IPS DF 6.9 (cell line): ENCODE measurements at regions not wholly inside any gene's neighbourhood (a gene's known extent, or its start where the extent isn't known, plus 50 kb on each side); places are given as distances from the start of the nearest gene placed in this dataset.

Experiments used
- DNase-seq: peaks from one replicate; pipeline ENCODE4 v3.0.0-alpha.2; 2013; ENCODE audit warnings: low read depth, low spot score
- H3K27ac ChIP-seq: one replicate; pipeline ENCODE4 v1.5.1; 2013; ENCODE audit warnings: low read length, control low read depth
- H3K27me3 ChIP-seq: 2 replicates; pipeline ENCODE4 v1.6.1; 2013; ENCODE audit warnings: mild to moderate bottlenecking, low read length; ENCODE audit not compliant: control insufficient read depth, insufficient read depth
- H3K36me3 ChIP-seq: 2 replicates; pipeline ENCODE4 v1.6.1; 2013; ENCODE audit warnings: low read length; ENCODE audit not compliant: control insufficient read depth, insufficient read depth
- H3K4me1 ChIP-seq: 2 replicates; pipeline ENCODE4 v1.6.1; 2013; ENCODE audit warnings: low read length; ENCODE audit not compliant: control insufficient read depth, insufficient read depth
- H3K4me3 ChIP-seq: 2 replicates; pipeline ENCODE4 v1.5.1; 2013; ENCODE audit warnings: mild to moderate bottlenecking, low read length
- H3K9me3 ChIP-seq: 2 replicates; pipeline ENCODE4 v1.6.1; 2013; ENCODE audit warnings: low read length, inconsistent platforms; ENCODE audit not compliant: control insufficient read depth, insufficient read depth
- WGBS: extraction: QIAGEN DNeasy Blood & Tissue Kit; methylation state at CpG from one replicate; pipeline ENCODE4 v1.1.7; 2013; ENCODE audit warnings: mixed read lengths, missing lambda C conversion rate; ENCODE audit not compliant: insufficient read length, insufficient coverage; 5-methylcytosine and 5-hydroxymethylcytosine counted together

DNA sequence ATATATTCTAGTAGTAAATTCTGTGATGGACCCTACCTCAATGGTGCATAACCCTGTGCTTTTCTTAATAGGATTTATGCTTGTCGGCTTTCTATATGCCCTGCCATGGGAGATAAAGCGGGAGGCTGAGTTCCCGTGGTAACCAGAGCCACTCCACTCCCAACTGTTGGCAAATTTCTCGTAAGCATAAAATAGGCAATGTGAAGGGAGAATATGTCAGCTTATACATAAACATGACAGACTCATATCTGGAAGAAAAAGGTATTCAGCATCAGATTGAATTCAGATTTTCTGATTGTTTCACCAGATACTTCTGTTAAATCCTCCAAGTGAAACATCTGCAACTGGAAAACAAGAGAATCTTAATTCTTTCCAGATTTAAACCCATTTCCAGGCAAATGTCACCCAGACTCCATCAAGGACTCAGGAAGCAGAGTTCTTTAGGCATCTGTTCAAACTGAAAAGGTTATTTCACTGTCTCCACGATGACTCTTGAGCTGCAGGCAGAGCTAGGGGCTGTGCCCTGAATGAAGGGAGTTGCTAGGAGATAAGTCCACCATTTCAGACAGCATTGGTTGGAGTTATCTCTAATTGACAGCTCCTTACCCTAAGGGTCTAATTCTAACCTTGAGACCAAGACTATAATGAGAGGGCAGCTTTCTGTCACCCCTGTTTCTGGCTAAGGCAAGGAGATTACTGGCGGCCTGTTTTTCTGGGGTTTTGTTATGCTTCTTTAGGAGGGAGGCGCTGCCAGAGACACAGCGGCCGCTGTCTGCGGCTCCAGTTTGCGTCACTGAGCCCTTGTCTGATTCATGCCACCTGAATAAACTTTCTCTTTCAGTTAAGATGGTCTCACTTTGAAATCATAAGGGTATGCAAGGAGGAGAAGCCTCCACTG, 381.3 kb downstream of the SOX11 start:
- H3K27me3 ChIP-seq: no peaks in the 10 kb centered on the region
- no peak overlapping the region for H3K4me3 ChIP-seq
- no peak for DNase-seq
- peaks cover 8% of the 10 kb centered on the region for H3K4me1 ChIP-seq
- H3K27ac ChIP-seq: no peak overlapping the region
- H3K9me3 ChIP-seq: no peaks in the 10 kb centered on the region
- no peaks in the 10 kb centered on the region for H3K36me3 ChIP-seq
- WGBS: no CpG with 5 or more reads among the region's 11 CpGs

DNA sequence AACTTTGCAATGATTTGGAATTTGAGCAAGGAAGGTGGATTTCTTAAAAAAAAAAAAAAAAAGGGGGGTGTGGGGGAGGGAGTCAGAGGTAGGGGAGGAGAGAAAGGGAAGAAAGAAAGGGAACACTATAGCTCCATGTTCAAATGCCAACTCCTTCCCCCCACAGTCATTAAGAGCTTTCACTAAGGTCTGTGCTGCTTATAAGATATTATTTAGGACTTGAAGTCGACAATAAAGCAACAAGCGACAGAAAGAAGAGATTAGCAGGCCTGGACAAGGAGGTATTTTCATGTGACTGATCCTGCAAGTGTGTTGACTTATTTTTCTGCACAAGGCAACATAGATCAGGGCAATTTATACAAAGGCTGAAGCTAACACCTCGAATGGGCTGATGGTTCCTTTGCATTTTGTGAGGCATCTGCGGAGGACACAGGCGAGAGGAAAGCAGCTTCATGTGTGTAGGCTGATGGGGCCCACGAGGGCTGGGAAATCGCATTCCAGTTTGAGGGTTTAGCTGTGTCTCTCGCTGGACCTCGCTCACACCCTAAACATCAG, 382.0 kb downstream of the SOX11 start:
- no CpG with 5 or more reads among the region's 9 CpGs for WGBS
- H3K4me1 ChIP-seq: peaks cover 8% of the 10 kb centered on the region
- no peak overlapping the region for H3K27ac ChIP-seq
- H3K9me3 ChIP-seq: no peaks in the 10 kb centered on the region
- DNase-seq: no peak
- no peak overlapping the region for H3K4me3 ChIP-seq
- no peaks in the 10 kb centered on the region for H3K27me3 ChIP-seq
- H3K36me3 ChIP-seq: no peaks in the 10 kb centered on the region

DNA sequence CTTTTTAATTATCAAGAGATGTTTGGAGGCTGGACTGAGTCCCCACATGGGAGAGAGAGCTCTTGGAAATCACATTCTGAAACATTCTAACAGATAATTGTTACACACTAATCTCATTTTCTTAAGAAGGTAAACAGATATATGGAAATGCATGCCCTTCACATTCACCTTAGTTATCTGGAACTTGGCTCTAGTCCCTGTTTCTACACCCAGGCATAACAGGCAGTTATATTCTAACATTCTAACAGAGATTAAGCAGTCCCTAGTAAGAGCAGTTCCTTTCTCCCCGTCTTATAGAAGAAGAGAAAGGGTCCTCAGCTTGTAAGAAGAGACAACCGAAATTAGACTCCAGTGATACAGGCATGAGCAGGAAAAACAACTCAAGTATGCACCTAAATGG, 385.4 kb downstream of the SOX11 start:
- Histone ChIP-seq H3K9me3 (no peaks in the 10 kb centered on the region), H3K4me1 (peaks cover 6% of the 10 kb centered on the region; the same call in 1 of the 2 replicates), H3K27ac (no peak overlapping the region), H3K36me3 (no peaks in the 10 kb centered on the region), H3K4me3 (no peak overlapping the region), H3K27me3 (no peaks in the 10 kb centered on the region)
- DNase-seq: no peak
- WGBS: no CpG with 5 or more reads among the region's 2 CpGs

DNA sequence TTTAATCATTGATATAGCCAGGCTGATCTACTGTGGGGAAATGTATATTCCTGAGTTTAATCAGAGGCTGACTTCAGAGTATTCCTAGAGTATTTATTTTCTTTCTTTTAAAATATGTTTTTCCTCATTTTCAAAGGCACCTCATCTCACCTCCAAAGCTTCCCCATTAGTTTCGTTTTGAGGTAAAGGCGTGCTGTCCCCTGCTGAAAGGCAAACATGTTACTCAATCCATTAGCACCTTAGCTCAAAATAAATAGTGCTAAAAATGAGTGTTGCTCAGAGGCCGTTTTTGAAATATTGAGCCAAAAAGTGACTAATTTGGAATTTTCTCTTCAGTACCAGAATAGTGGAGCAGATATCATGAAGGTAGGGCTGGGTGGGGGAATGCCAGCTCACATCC, 386.2 kb downstream of the SOX11 start:
- Histone ChIP-seq H3K36me3 (no peaks in the 10 kb centered on the region), H3K9me3 (no peaks in the 10 kb centered on the region), H3K4me3 (no peak overlapping the region), H3K27me3 (no peaks in the 10 kb centered on the region), H3K4me1 (peaks cover 5% of the 10 kb centered on the region; the same call in 1 of the 2 replicates), H3K27ac (no peak overlapping the region)
- no CpG with 5 or more reads among the region's 3 CpGs for WGBS
- no peak for DNase-seq

DNA sequence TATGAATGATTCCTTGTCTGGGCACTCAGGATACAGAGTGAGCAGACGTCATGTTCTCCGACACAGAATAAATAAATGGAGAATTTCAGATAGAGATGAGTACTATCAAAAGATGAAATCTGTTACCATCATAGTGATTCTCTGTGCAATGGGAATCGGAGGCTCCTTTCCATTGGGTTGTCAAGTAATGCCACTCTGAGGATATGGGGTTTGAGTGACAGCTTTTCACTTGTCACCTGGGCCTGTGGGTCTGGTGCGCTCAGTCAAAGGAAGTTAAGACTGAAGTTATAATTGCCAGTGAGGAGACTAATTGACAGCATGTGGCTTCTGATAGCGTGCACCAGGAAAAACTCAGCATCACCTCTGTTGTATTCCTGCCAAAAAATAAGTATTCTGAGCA, 387.2 kb downstream of the SOX11 start:
- H3K9me3 ChIP-seq: no peaks in the 10 kb centered on the region
- H3K4me1 ChIP-seq: peaks cover under 1% of the 10 kb centered on the region; the same call in 1 of the 2 replicates
- no peaks in the 10 kb centered on the region for H3K27me3 ChIP-seq
- no peaks in the 10 kb centered on the region for H3K36me3 ChIP-seq
- H3K4me3 ChIP-seq: no peak overlapping the region
- no CpG with 5 or more reads among the region's 5 CpGs for WGBS
- H3K27ac ChIP-seq: no peak overlapping the region
- no peak for DNase-seq

DNA sequence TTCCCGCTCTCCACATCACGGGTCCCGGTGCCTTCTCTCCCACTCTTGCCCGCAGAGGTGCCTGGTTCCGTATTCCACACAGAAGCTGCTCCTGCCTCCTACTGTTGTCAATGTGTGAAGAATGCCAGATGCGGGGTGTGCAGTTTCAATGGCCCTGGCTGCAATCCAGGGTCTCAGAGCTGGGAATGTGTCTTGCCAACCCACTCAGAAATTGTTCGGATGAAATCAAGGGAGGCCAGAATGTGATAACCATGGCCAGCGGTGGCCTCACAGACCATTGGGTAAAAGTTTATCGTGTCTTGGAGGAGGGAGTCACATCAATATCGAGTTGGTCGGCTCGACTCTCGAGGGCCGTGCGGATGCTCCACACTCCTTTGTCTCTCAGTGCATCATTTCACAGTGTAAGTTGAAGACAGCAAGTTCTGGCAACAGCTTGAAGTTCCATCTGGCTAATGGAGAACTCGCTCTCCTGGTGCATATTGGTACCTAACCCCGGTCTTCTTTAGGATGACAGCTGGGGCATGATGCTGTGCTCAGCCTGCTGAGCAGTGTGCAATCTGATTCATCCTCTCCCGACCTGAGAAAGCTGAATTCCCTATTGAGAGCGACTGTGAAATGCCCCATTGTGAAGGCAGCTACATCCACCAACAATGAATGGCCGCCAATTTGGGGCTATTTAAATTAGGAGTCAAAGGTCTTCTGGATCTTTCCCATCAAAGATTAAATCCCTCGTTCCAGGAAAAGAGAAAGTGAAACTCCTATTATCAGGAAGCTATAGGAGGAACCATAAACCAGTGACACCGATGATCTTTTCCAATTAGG, 389.0 kb downstream of the SOX11 start:
- no peaks in the 10 kb centered on the region for H3K36me3 ChIP-seq
- no peak overlapping the region for H3K4me3 ChIP-seq
- no peaks in the 10 kb centered on the region; the same call in 1 of the 2 replicates for H3K4me1 ChIP-seq
- no peaks in the 10 kb centered on the region for H3K9me3 ChIP-seq
- no peak overlapping the region for H3K27ac ChIP-seq
- DNase-seq: no peak
- H3K27me3 ChIP-seq: no peaks in the 10 kb centered on the region
- no CpG with 5 or more reads among the region's 22 CpGs for WGBS

DNA sequence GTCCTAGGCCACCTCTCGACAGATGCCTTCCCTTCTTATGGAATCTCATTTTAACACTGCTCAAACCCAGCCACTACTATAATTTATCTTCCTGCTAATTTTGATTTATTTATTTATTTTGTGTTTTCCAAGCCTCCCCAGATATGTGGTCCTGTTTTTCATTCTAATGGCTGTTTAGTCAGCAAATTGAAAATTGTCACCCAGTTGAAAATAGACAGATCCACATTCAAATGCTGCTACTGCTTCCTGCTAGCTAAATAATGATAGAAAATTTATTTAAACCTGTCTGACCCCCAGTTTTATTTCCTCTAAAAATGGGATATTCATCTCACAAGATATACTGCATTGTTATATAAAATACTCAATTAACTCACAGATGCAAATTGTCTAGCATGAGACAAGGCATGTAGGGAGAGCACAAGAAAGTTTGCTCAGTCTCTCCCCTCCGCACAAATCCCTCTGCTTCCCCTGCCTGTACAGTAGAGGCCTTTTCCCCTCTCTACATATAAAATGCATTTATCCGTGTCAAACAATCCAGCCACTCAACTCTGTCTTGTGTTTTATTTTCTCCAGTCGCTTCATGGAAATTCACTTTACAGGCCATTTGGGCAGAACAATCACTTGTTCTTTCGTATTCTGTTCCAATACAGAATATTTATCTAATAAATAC, 389.9 kb downstream of the SOX11 start:
- H3K4me3 ChIP-seq: no peak overlapping the region
- no peaks in the 10 kb centered on the region for H3K27me3 ChIP-seq
- H3K36me3 ChIP-seq: no peaks in the 10 kb centered on the region
- no peak for DNase-seq
- no peaks in the 10 kb centered on the region for H3K9me3 ChIP-seq
- WGBS: no CpG with 5 or more reads among the region's 5 CpGs
- no peaks in the 10 kb centered on the region; the same call in 1 of the 2 replicates for H3K4me1 ChIP-seq
- H3K27ac ChIP-seq: no peak overlapping the region

DNA sequence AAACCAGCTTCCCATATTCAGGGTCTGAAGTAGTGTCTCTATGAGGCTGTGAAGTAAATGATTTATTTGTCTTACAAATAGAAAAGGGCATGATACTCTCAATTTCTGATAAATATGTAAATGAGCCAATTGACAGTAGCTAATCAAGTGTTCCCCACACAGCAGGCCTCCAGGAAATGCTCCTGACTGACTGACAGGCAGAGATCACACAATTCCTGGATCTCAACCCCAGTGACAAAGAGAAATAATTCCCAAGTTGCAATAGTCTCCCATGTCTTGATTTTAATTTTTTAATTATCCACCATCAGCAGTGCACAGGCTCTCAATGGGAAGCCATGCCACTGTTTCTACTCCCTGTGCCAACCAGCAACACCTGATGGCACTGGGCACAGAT, 390.4 kb downstream of the SOX11 start:
- H3K4me1 ChIP-seq: no peaks in the 10 kb centered on the region; the same call in 1 of the 2 replicates
- no peaks in the 10 kb centered on the region; the same call in 1 of the 2 replicates for H3K9me3 ChIP-seq
- no peaks in the 10 kb centered on the region for H3K27me3 ChIP-seq
- no peak overlapping the region for H3K27ac ChIP-seq
- no peak overlapping the region for H3K4me3 ChIP-seq
- no peak for DNase-seq
- no peaks in the 10 kb centered on the region for H3K36me3 ChIP-seq

DNA sequence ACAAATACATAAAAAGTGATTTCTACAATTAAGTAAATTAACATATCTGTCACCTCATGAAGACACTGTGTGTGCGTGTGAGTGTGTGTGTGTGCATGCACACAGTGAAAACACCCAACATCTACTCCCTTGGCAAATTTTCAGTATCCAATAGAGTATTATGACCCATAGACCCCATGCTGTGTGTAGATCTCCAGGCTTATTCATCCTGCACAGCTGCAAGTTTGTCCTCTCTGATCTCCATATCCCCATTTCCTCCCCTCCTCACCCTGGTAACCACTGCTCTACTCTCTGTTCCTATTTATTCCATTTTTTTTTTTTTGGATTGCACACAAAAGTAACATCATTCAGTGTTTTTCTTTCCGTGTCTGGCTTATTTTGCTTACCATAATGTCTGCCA, 391.0 kb downstream of the SOX11 start:
- DNase-seq: no peak
- Histone ChIP-seq H3K36me3 (no peaks in the 10 kb centered on the region), H3K27me3 (no peaks in the 10 kb centered on the region), H3K9me3 (no peaks in the 10 kb centered on the region; the same call in 1 of the 2 replicates), H3K4me3 (no peak overlapping the region), H3K27ac (no peak overlapping the region), H3K4me1 (no peaks in the 10 kb centered on the region)
- WGBS: no CpG with 5 or more reads among the region's 2 CpGs

DNA sequence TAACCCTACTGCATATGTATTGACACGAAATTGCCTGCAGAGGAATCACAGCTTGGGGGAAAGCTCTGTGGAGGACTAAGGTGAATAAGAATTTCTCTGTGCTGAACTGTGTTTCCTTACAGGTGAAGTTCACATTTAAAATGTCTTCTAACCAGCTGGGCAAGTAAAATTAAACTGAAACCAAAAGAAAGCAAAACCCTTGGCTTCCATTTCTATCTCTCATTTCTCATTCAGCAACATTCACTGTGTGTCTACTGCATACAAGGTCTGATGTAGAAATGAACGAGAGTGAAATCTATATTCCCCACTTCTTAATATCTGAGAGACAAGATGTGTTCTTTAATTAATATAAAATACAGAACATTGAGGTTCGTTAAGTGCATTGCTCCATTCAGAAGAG, 397.3 kb downstream of the SOX11 start:
- H3K9me3 ChIP-seq: no peaks in the 10 kb centered on the region; the same call in 1 of the 2 replicates
- no peaks in the 10 kb centered on the region for H3K4me1 ChIP-seq
- no peaks in the 10 kb centered on the region for H3K27me3 ChIP-seq
- H3K36me3 ChIP-seq: no peaks in the 10 kb centered on the region
- H3K4me3 ChIP-seq: no peak overlapping the region
- no CpG with 5 or more reads among the region's 3 CpGs for WGBS
- H3K27ac ChIP-seq: no peak overlapping the region
- no peak for DNase-seq
